HG02642 (cell line): ENCODE measurements at regions not wholly inside any gene's neighbourhood (a gene's known extent, or its start where the extent isn't known, plus 50 kb on each side); places are given as distances from the start of the nearest gene placed in this dataset.

Experiments
- ATAC-seq: cut with Tn5 transposase; IDR thresholded peaks from one replicate; pipeline ENCODE4 v1.9.1; 2021; ENCODE audit warnings: mild to moderate bottlenecking; ENCODE audit not compliant: unreplicated experiment, poor library complexity

DNA sequence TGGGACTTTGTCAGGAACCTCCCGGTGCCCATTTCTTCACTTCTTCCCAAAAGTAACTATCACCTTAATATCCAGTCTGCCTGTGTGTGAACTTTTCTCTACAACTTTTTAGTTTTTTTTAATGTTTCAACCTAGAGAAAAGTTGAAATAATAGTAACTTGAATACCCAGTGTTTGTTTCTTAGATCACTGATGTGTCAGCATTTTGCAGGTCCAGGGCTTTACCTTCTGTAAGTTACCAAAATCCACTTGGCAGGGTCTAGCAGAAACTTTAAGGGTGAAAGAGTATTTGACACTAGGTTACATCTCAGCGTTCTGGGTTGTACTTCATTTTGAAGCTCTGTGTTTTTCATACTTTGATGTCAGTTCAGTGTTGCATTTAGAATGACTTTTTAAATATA, 372.7 kb downstream of the ARL4A start:
- ATAC-seq, result no peak

DNA sequence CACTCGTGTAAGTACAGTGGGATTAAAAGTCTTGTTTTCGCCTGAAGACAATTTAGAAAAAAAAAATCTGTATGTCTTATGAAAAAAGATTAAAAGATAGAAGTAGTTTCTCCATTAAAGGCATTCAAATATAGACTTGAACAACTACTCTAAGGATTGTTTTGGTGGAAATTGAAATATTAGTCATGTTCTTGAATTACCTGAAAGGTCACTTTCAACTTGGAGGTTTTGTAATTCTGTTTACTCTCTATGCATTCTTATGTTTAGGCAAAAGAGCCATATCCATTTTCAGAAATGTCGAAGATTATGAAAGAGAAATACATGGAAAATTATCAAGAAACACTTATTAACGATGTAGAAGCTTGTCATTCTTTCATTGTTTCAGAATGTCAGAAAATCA, 373.7 kb downstream of the ARL4A start:
- ATAC-seq, result no peak

DNA sequence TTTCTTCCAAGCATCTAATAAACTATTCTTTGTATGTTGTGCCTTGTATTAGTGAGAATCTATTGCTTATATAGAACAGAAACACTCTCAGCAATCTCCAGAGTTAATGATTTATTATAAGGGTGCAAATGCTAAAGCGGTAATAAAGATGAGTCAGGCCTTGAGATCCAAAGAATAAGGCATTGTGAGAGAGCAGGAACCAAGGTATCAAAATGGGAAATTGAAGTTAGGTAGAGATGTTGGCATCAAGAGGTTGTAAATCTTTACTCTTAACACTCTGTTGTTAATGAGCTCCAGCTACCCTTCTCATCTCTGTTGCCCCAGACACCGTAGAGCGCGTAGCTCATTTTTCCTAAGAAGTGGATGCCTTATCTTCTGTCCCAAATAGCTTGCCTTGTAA, 375.2 kb downstream of the ARL4A start:
- ATAC-seq, result no peak

DNA sequence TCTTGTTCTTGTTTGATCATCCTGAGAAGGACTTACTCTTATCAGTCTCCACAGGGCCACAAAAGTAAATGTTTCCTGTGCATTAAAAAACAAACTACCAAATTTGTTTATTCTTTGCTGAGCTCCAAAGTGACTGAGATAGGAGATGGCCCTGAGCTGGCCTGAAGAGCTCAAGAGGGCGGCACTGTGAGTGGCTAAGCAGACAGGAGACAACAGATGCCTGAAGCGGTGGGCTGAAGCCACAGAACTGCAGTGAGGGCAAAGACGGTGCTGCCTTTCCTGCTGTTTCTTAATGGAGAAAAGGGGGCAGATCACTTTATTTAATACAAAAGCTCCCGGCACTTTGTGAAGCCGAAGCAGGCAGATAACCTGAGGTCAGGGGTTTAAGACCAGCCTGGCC, 379.6 kb downstream of the ARL4A start:
- no peak for ATAC-seq

DNA sequence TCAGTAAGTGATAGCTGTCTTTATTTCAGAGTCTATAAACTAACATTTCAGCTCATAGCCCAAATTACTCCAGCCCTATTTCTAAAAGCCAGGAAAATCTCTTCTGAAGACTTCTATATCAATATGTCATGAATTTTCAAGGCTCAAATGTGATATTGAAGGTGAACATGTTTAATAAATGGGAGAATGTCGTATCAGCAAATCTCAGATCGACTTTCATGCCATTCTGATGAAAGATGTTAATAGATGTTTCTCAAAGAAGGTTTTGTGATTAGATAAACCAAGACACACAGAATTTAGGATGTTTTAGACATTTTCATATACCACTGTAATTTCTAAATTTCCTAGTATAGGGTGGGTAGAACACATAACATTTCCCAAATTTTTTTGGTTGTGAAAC, 380.6 kb downstream of the ARL4A start:
- ATAC-seq, result no peak

DNA sequence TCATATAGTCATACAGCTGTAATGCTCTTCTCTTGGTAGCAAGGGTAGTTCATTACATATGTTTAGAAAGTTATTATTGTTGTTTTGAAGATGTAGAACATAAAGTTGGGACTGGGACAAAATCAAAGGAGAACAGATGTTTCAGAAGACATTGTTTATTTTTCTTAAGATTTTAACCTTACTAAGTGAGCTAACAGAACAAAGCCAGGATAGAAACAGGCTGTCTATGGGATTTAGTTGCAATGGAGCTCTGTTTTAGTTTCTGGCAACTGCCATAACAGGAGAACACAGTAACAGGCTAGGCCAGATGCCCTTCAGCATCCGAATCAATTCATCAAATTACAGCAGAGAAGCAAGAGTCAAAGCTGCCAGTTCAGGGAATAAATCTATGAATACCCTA, 382.4 kb downstream of the ARL4A start:
- no peak for ATAC-seq

DNA sequence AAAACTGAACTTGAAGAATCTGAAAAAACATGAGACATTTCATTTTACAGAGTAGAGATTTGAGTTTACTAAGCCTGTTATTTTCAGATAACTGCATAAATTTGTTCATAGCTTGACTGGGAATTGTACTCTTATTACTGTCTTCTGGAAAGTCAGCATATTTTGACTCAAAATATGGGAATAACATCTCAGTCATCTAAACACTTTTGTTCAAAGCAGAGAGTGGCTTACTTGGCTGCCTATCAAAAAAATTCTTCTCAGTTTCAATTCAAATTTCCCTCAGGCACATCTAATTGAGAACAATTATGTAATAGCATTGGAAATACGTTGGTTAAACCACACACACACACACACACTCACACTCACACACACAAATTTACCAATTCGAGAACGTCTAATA, 384.6 kb downstream of the ARL4A start:
- no peak for ATAC-seq

DNA sequence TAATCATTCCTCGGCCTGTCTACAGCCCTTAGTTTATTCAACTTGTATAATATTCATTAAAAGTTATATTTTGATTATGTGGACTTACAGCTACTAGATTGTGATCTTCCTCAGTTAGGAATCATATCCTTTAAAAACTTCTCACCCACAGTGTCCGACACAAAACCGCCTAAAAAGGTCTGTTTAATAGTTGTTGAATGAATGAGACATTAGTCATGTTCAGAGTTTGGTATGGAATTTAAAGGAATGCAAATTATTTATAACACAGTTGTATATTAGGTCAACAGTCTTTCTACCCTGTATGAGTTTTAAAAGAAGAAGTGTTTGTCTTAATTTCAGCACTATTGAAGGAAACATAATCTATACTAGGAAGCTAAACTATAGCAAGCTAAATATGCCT, 390.0 kb downstream of the ARL4A start:
- no peak for ATAC-seq

DNA sequence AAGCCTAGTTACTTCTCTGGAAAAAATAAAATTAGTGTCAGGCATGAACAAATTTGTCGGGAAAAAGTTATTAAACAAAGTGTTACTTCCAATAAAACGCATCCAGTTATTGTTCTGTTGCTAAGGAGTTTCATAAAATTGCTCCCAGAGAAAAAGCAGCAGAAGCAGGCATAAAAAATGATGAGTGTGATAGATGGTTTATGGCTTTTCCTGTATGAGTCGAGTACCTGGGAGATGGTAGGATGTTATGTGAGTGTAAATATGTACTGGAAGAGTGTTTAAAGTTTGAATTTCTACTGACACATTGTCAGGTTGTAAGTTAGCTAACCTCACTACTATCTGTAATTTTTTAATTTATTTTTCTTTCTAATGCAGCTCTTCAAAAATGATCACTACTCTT, 390.7 kb downstream of the ARL4A start:
- ATAC-seq, result no peak

DNA sequence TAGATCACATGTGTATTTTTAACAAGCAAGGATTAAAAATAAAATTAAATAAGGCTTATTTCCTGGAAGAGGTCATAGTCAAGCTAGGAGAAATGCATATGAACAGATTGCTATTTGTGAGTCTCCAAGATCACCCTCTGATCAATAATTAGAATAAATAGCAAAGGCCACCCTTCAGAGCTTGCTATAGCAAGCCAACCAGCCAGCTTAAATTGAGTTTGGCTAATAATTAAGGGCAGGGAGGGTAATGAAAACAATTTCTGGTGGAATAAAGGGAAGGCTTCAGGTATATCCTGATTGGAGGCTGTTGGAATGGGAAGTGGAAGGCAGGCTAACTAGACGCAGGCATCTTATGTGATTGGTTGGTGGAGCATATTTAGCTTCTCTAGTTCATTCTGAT, 403.5 kb downstream of the ARL4A start:
- ATAC-seq, result no peak

DNA sequence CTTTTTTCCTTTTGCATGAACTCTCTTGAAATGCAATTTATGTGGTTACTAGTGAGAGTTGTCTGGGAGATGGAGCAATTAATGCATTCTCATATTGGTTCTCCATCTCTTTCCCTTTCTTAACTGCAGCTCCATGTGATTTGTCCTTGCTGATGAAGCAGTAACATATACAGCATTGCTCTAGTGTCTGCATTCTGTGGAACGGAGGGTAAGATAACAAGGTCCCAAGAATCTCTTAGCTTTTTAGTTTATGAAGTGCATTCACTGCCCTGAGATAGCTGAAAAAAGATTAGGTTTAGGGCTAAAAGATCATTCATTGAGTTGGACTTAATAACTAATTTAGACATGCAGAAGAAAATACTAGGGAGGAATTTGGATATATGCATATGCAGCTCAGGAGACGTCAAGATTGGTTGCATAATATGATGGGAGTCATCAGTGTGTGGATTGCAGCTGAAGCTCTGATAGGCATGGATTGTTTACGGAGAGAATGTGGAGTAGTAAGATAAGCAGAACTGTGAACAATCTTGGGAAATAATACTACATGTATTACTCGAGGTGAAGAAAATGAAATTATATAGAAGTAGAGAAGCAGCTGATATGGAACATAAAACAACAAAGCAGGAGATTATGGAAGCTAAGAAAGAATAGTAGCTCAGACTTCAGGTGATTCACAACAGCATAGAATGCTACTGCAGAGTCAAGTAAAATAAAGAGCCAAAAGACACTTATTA, 404.7 kb downstream of the ARL4A start:
- no peak for ATAC-seq

DNA sequence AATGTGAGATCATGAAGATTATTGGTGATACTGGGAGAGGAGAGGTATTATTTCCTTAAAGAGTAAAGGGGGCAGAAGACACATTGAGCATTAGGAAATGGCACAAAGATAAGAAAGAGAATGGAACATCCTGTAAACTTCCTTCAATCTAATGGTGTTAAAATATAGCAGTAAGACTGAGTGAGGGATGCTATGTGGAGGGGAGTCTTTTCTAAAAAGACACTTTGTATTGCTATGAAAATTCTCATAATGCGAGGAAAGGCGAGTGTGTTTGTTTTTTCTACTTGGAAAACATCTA, 405.2 kb downstream of the ARL4A start:
- no peak for ATAC-seq

DNA sequence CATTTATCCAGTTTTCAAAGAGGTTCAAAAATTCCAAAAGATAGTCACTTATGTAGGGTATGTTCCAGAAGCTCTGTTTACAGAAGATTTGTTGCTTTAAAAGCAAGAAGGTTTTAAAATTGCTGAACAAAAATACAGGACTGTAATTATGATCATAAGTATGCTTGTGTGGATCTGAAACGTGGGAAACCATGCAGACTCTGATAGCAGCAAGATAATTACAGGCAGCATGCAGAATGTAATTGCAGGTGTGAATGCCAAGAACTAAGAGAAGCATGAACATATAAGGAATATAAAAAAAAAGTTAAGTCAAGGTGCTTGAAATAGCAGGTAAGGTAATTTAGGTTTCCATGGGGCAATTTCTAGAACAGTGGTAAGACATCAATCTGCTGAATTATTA, 405.7 kb downstream of the ARL4A start:
- no peak for ATAC-seq

DNA sequence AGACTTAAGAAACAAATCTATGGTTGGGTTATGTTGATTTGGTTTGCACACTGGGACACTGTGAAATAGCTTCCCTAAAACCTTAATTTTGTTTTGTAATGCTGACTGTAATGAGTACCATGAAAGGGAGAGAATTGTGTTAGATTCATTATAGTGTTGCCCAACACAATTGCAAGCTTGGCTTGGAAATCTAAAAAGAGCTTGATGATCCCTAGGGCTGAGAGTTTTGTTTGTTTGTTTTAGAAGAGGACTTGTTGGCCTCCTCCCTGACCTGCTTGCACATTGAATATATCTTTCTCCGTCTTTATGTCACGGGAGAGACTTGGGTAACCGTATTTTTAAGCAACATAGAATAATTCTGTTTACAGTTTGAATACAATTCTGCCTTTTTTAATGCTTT, 410.1 kb downstream of the ARL4A start:
- ATAC-seq, result no peak

DNA sequence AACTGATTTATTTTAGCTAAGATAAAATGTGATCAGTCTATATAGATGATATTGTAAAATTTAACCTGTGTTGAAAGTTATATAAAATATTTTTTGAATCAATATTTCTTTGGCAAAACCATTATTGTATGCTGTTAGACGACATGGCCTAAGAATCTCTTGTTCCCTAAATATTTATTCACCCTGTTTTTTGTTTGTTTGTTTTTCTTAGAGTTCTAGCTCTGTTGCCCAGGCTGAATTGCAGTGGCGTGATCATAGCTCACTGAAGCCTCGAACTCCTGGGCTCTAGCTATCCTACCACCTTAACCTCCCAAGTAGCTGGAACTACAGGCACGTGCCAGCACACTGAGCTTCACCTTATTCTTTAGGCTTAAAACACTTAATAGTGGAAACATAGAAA, 410.7 kb downstream of the ARL4A start:
- no peak for ATAC-seq

DNA sequence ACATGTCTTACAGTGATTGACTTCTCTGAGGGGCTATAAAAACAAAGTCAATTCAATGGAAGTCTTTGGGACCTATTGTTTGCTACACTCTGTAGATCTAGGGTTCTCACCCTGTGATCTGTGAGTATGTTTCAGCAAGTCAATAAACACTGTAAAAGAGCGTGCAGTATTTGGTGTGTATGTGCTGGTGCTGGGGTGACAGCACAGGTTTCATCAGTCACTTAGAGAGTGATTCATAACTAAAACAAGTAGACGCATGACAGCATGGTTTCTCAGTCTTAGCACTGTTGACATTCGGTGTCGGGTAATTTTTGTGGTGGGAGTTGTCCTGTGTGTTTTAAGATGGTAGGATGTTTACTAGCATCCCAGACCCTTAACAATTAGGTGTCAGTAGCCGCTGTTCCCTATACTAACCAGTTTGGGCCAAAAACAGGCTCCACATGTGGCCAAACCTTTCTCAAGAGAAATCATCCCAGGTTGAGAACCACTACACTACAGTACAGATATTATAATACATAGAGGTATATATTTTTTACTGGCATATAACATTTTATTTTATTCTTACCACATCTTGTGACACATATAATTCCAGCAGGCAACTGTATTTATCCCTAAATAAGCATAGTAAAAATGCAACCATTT, 411.8 kb downstream of the ARL4A start:
- no peak for ATAC-seq

DNA sequence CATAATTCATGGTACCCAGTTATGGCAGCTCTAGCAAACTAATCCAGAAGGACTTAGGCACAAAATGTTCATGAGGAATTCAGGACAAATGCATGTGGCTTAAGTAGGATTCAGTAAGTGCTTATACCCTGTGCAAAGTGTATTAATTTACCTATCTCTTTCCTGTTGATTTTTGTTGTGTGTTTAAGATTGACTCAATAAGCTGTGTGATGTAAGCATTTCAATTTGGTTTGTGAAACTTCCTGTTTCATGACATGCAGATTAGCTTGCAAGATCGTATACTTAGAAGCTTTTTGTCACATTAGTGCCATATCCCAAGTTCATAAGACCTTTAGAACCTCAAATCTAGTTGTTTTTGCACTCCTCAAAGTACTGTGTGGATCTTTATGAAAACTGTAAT, 416.7 kb downstream of the ARL4A start:
- no peak for ATAC-seq

DNA sequence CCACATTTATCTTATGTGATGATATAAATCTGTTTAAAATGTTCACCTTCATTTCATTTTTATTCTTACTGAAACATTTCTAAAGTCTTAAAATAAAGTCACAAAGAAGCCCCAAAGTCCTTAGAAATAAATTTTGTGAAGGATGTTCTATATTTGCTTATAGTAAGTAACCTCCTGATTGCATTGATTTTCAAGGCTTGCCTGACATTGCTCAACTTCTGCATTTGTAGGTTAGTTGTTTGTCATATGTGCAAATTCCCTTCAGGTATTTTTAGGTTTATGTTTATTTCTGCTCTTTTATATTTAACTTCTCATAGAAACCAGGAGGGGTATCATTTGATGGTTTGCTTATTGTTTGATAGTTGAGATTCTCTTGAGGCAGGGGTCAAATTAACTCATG, 417.8 kb downstream of the ARL4A start:
- no peak for ATAC-seq

DNA sequence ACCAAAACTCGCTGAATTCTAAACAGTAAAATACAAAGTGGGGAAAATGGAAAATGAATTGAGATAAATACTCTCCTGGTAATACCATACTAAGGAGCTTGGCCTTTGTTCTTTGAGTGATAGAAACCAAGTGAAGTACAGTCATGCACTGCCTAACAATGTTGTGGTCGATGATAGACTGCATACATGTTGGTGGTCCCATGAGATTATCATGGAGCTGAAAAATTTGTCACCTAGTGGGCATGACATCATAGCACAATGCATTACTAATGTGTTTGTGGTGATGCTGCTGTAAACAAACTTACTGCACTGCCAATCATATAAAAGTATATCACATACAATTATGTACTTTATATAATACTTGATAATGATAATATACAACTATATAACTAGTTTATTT, 419.1 kb downstream of the ARL4A start:
- no peak for ATAC-seq

DNA sequence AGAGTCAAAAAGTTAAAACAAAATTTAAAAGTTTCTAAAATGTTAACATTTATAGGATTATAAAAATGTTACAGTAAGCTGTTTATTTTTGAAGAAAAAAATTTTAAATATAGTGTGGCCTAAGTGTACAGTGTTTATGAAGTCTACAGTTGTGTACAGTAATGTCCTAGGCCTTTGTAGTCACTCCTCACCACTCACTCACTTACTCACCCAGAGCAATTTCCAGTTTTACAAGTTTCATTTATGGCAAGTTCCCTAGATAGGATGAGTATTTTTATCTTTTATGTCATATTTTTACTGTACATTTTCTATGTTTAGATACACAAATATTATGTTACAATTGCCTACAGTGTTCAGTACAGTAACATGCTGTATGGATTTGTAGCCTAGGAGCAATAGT, 419.9 kb downstream of the ARL4A start:
- ATAC-seq, result no peak

DNA sequence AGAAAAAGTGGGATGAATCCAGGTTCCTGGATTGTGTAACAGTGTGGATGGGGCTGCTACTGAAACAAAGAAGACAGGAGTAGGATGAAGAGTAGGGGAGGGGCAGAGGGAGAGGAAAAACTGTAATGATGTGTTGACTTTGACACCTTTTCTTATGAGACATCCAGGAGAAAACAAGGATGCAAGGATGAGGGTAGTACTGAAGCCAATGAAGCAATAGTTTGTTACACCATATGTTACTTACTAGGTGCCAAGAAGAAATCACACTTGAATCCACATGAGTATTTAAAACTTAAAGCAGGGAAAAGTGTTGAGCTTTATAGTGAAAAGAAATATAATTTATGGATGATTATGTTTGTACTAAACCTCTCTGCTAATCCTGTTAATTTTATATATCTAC, 420.6 kb downstream of the ARL4A start:
- no peak for ATAC-seq

DNA sequence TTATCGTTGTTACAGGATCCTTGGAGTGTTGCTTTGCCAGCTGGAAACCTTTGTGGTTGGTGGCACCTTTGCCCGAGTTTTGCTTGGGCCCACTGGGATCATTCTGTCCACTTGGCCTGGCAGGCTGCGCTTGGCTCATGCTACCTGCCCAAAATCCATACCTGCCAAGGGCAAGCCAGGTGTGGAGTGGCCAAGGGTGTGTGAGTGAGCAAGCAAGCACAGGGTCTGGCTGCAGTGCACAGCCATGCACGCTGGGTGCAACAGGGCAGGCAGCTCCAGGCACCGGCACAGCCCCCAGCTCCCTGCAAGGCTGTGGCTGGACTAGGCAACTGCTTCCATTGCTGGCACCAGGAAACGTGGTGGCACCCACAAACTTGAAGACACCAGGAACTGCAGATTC, 421.8 kb downstream of the ARL4A start:
- no peak for ATAC-seq

DNA sequence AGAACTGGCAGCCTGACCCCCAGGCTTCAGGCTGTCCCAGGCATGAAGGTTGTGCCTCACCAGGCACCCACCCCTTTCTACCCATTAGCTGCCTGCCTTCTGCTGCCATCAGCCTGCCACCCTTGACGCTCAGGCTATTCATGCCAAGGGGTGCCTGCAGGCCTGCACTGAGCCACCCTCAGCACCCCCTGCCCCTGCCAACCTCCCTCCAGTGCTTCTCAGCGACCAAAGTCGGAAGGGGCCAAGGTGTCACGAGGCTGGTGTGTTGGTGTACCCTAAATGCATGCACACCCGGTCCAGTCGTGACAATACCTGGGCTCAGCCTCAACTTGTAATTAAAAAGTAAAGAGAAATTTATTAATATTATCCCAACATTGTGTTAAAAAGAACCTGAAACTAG, 422.7 kb downstream of the ARL4A start:
- no peak for ATAC-seq
